Testis (tissue), 2 donors: ENCODE measurements at regions not wholly inside any gene's neighbourhood (a gene's known extent, or its start where the extent isn't known, plus 50 kb on each side); places are given as distances from the start of the nearest gene placed in this dataset.

Source experiments
- DNase-seq: peaks from one replicate; pipeline ENCODE4 v3.0.0-alpha.2; 2019
- H3K27ac ChIP-seq, 2 donors: fragments of 200-600 bp; sonication (generic); one replicate each; pipeline ENCODE4 v1.5.1; 2019
- H3K27me3 ChIP-seq: fragments of 200-600 bp; sonication (generic); one replicate; pipeline ENCODE4 v1.5.1; 2019
- H3K36me3 ChIP-seq: fragments of 200-600 bp; sonication (generic); one replicate; pipeline ENCODE4 v1.5.1; 2017; ENCODE audit warnings: low read depth; ENCODE audit errors: missing control alignments
- H3K4me1 ChIP-seq: fragments of 200-600 bp; sonication (generic); one replicate; pipeline ENCODE4 v1.5.1; 2019
- H3K4me3 ChIP-seq, 2 donors: fragments of 200-600 bp; sonication (generic); one replicate each; pipeline ENCODE4 v1.5.1; 2017 to 2019
- H3K9me3 ChIP-seq: fragments of 200-600 bp; sonication (generic); one replicate; pipeline ENCODE4 v1.5.1; 2017
- CTCF ChIP-seq, 3 experiments: fragments of 450-650 bp in 2 of 3; fragments of 200-600 bp in 1 of 3; sonication (generic) in 1 of 3; IDR thresholded peaks; one replicate each; pipeline ENCODE4 v1.5.1; 2016 to 2019; ENCODE audit warnings: antibody characterized with exemption in 3 of 3, mild to moderate bottlenecking in 2 of 3, moderate library complexity in 1 of 3
- POLR2A ChIP-seq: fragments of 450-650 bp; IDR thresholded peaks from one replicate; pipeline ENCODE4 v1.6.1; 2017; ENCODE audit warnings: antibody characterized with exemption, mild to moderate bottlenecking, moderate library complexity
- WGBS, 2 donors: methylation state at CpG; one replicate each; pipeline ENCODE4 v1.1.5; 2018; 5-methylcytosine and 5-hydroxymethylcytosine counted together
- intact Hi-C: fragments of 100-400 bp; cut with DNase I; formaldehyde crosslinking; loops from one replicate; pipeline ENCODE4 v1.15.1; 2023; ENCODE audit warnings: low total_unique reads

- intact Hi-C loops = no loop called here
- H3K9me3 ChIP-seq = no peaks in the 10 kb centered on the region
- H3K4me3 ChIP-seq = no peak overlapping the region
- H3K27me3 ChIP-seq = no peaks in the 10 kb centered on the region
- DNase-seq = no peak
- H3K4me1 ChIP-seq = no peaks in the 10 kb centered on the region
- no peaks in the 10 kb centered on the region for H3K36me3 ChIP-seq
- no peak overlapping the region for H3K27ac ChIP-seq
- 96% methylated on average over 2 of the region's 2 CpGs for WGBS, 2 donors
- TF ChIP-seq CTCF (IDR thresholded peaks at IDR 0.05) (no peak), POLR2A (no peak)
These were observed 462.0 kb upstream of the CNTN3 start for GRCh38 chr3:75076481-75076880.

- DNase-seq = no peak
- no peaks in the 10 kb centered on the region for H3K9me3 ChIP-seq
- TF ChIP-seq CTCF (IDR thresholded peaks at IDR 0.05) (no peak), POLR2A (no peak)
- H3K4me1 ChIP-seq = no peaks in the 10 kb centered on the region
- no peak overlapping the region for H3K27ac ChIP-seq
- H3K27me3 ChIP-seq = no peaks in the 10 kb centered on the region
- H3K36me3 ChIP-seq = no peaks in the 10 kb centered on the region
- H3K4me3 ChIP-seq = no peak overlapping the region
- intact Hi-C loops = no loop called here
These were observed 463.8 kb upstream of the CNTN3 start for GRCh38 chr3:75078290-75078689.

DNA sequence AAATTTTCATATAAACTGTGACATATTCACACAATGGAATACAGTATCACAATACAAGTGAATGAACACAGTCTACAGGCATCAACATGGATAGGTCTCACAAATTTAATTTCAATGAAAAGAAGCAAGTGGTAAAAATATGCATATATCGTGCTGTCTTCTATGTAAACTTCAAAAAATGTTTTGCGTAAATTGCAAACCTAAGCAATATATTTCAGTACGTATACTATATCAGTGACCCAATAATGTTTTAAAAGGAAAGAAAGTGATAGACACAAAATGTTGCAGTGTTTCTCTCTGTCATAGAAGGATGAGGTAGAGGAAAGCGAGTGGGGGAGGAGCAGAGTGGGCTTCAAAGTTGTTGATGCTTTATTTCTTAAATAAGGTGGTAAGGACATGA lies 468.4 kb upstream of the CNTN3 start:
- intact Hi-C loops = no loop called here
- Histone ChIP-seq H3K4me1 (no peaks in the 10 kb centered on the region), H3K27me3 (no peaks in the 10 kb centered on the region), H3K27ac (no peak overlapping the region), H3K36me3 (no peaks in the 10 kb centered on the region), H3K4me3 (no peak overlapping the region), H3K9me3 (no peaks in the 10 kb centered on the region)
- 87 to 91% methylated on average over 4 of the region's 4 CpGs for WGBS, 2 donors
- TF ChIP-seq CTCF (IDR thresholded peaks at IDR 0.05) (no peak), POLR2A (no peak)
- DNase-seq = no peak

- TF ChIP-seq CTCF (IDR thresholded peaks at IDR 0.05) (no peak), POLR2A (no peak)
- Histone ChIP-seq H3K4me3 (no peak overlapping the region), H3K27me3 (no peaks in the 10 kb centered on the region), H3K4me1 (no peaks in the 10 kb centered on the region), H3K9me3 (no peaks in the 10 kb centered on the region), H3K36me3 (no peaks in the 10 kb centered on the region), H3K27ac (no peak overlapping the region)
- intact Hi-C loops = no loop called here
- WGBS, 2 donors = 86 to 88% methylated on average over 3 of the region's 3 CpGs
- no peak for DNase-seq
These were observed 475.4 kb upstream of the CNTN3 start for GRCh38 chr3:75089841-75090240.

GRCh38 chr3:75101329-75102147 lies 487.1 kb upstream of the CNTN3 start:
- no peak overlapping the region for H3K4me3 ChIP-seq
- intact Hi-C loops = no loop called here
- H3K36me3 ChIP-seq = no peaks in the 10 kb centered on the region
- no peak overlapping the region for H3K27ac ChIP-seq
- DNase-seq = peak; percentile 15
- H3K27me3 ChIP-seq = no peaks in the 10 kb centered on the region
- no peaks in the 10 kb centered on the region for H3K9me3 ChIP-seq
- 48 to 50% methylated on average over 5 to 11 of the region's 11 CpGs for WGBS, 2 donors
- TF ChIP-seq CTCF (IDR thresholded peaks at IDR 0.05) (no peak), POLR2A (no peak)
- no peaks in the 10 kb centered on the region for H3K4me1 ChIP-seq
